ENCODE measurements at regions not wholly inside any gene's neighbourhood (a gene's known extent, or its start where the extent isn't known, plus 50 kb on each side); places are given as distances from the start of the nearest gene placed in this dataset.

DNA sequence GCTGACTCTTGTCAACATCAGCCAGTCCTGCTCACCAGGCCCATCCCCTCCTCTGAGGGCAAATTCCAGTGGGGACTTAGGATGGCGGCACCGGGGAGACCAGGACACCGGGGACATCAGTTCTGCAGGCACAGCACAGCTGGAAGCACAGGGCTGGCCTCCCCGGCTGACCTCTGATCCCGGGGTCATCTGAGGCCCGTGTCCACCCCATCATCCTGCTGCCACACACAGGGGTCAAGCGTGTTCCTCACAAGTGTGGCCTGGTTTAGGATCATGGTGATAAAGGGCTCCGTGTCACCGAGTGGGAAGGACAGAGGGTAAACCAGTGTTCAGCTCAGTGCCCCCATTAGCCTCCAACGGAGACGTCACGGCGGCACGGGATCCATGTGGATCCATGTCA lies 58.1 kb upstream of the CTDP1 start:
- TF ChIP-seq CTCF (conservative IDR thresholded peaks at IDR 0.05; ENCODE audit: low read length): no peak
- TF ChIP-seq EZH2phosphoT487 (IDR thresholded peaks at IDR 0.05; ENCODE audit: borderline replicate concordance, low read depth, low read length): no peak

All from OCI-LY7 (cell line).